Endothelial cell of umbilical vein (primary cell): ENCODE measurements at regions not wholly inside any gene's neighbourhood (a gene's known extent, or its start where the extent isn't known, plus 50 kb on each side); places are given as distances from the start of the nearest gene placed in this dataset.

Experiments
- CTCF ChIP-seq, 2 donors: IDR thresholded peaks; 1 replicate in 1 of 2; 2 replicates in 1 of 2; pipeline ENCODE4 v1.5.1; 2011; ENCODE audit warnings: low read length in 2 of 2, mild to moderate bottlenecking in 2 of 2, moderate library complexity in 2 of 2, control low read depth in 1 of 2, inconsistent platforms in 1 of 2, low read depth in 1 of 2; ENCODE audit not compliant: insufficient read depth in 1 of 2; ENCODE audit errors: extremely low read depth in 1 of 2
- EZH2 ChIP-seq: IDR thresholded peaks from 2 replicates; pipeline ENCODE4 v1.6.1; 2012; ENCODE audit warnings: borderline replicate concordance, low read depth, mild to moderate bottlenecking, moderate library complexity, low read length, inconsistent platforms; ENCODE audit not compliant: severe bottlenecking
- GATA2 ChIP-seq: IDR thresholded peaks from 2 replicates; pipeline ENCODE4 v1.7.0; 2011; ENCODE audit warnings: low read depth, mild to moderate bottlenecking, moderate library complexity, mixed read lengths, low read length; ENCODE audit not compliant: insufficient read length, insufficient read depth
- JUN ChIP-seq: IDR thresholded peaks from 2 replicates; pipeline ENCODE4 v1.6.1; 2011; ENCODE audit warnings: borderline replicate concordance, low read depth; ENCODE audit not compliant: insufficient read length, insufficient read depth
- MAX ChIP-seq: IDR thresholded peaks from 2 replicates; pipeline ENCODE4 v1.6.1; 2011; ENCODE audit not compliant: insufficient read depth, insufficient read length
- MYC ChIP-seq: IDR thresholded peaks from one replicate; pipeline ENCODE4 v1.6.1; 2011; ENCODE audit warnings: mild to moderate bottlenecking, low read depth, low read length
- POLR2A ChIP-seq: IDR thresholded peaks from 2 replicates; pipeline ENCODE4 v1.6.1; 2012; ENCODE audit warnings: low read depth, mild to moderate bottlenecking, control low read depth, low read length
- POLR2AphosphoS5 ChIP-seq: IDR thresholded peaks from 2 replicates; pipeline ENCODE4 v1.6.1; 2012; ENCODE audit warnings: low read depth, mild to moderate bottlenecking, control low read depth, low read length, moderate library complexity; ENCODE audit not compliant: insufficient read depth

DNA sequence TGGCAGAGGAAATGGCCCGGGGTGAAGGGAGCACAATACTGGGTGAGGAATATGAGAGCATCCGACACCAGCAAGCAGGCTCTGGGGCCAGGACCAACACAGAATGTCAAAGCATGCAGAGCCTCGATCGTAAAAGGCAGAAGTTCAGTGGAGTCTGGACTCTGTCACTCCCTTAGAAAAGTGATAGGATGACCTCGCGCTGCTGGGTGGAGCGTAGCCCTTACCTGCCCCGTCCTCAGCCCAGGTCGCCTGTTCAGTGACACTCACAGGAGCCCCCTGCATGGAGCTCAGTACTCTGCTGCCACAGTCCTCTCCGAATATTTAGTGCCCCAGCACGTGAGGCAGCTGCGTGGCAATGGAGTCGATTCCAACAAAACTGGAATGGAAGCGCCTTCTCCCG, 236.7 kb upstream of the MYT1L start:
- TF ChIP-seq POLR2A (no peak), JUN (no peak), CTCF (IDR thresholded peaks at IDR 0.05; ENCODE audit: extremely low read depth in 1 of 2, insufficient read depth in 1 of 2, low read depth in 1 of 2, low read length in 2 of 2) (no peak), EZH2 (no peak), POLR2AphosphoS5 (no peak), MYC (no peak), MAX (no peak), GATA2 (no peak)
